GM12865 (cell line): ENCODE measurements at regions not wholly inside any gene's neighbourhood (a gene's known extent, or its start where the extent isn't known, plus 50 kb on each side); places are given as distances from the start of the nearest gene placed in this dataset.

ENCODE experiments used
- DNase-seq: peaks from one replicate; pipeline ENCODE4 v3.0.0; 2010; ENCODE audit warnings: low read depth
- H3K4me3 ChIP-seq: 2 replicates; pipeline ENCODE4 v1.5.1; 2011; ENCODE audit warnings: mild to moderate bottlenecking, low read depth, low read length, control low read depth
- CTCF ChIP-seq: IDR thresholded peaks from 2 replicates; pipeline ENCODE4 v1.5.1; 2011; ENCODE audit warnings: low read length, control low read depth, low read depth, inconsistent platforms; ENCODE audit not compliant: insufficient read depth; ENCODE audit errors: missing control alignments

- DNase-seq, result no peak
- H3K4me3 ChIP-seq, result no peak overlapping the region
- TF ChIP-seq CTCF, result no peak
Measured at GRCh38 chr20:55544638-55545037, 460.7 kb downstream of the CBLN4 start.

DNA sequence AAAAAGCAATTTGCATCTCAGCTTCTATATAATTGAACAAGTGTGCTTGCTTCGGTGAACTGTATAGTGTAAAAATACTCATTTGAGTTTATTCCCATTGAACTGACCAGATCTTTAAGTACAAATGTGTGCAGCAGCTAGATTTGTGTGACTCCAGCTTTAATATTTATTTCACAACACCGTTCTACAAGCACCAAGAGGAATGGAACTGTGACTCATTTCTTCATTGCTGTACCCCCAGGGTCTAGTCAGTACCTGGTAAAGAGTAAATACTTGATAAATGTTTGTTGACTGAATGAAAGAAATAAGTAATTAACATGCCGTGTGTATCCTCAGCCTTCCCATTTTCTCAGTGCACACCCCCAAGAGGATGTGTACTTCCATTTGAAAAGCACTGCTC lies 464.8 kb downstream of the CBLN4 start:
- H3K4me3 ChIP-seq, result no peak overlapping the region
- DNase-seq, result no peak
- TF ChIP-seq CTCF, result no peak

DNA sequence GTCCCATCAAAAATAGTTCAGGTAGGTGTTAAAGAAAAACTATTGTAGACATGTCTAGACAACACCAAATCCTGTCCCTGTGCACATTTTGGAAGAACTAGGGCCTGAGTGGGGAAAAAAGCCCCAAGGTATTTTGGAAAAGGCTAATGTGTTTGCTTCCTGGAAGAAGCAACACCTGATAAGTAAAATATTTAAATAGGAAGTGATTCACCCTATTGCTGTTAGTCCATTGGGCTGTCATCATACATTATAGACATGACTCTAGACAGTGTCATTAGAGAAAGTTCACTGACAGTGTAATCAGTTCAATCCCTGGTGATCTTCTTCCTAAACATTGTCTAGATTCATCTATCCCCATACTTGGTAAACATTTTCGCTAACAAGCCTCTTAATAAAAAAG lies 465.3 kb downstream of the CBLN4 start:
- no peak for DNase-seq
- TF ChIP-seq CTCF, result no peak
- H3K4me3 ChIP-seq, result no peak overlapping the region

- TF ChIP-seq CTCF, result no peak
- no peak overlapping the region for H3K4me3 ChIP-seq
- no peak for DNase-seq
Measured at GRCh38 chr20:55538261-55538908, 466.9 kb downstream of the CBLN4 start.

DNA sequence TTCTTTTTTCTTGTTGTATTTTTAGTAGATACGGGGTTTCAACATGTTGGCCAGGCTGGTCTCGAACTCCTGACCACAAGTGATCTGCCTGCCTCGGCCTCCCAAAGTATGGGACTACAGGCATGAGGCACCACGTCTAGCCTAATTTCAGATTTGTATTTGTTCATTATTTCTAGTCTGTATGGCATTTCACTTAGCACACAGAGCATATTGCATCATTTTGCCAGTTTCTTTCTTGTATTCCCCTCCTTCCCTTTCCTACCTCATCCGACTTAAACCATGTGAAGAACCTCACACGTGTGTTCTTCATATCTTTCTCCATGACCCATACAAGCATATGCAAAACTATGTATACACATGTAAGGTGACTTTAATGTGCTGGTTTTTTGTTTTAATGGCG lies 470.0 kb downstream of the CBLN4 start:
- TF ChIP-seq CTCF, result no peak
- DNase-seq, result no peak
- H3K4me3 ChIP-seq, result no peak overlapping the region

DNA sequence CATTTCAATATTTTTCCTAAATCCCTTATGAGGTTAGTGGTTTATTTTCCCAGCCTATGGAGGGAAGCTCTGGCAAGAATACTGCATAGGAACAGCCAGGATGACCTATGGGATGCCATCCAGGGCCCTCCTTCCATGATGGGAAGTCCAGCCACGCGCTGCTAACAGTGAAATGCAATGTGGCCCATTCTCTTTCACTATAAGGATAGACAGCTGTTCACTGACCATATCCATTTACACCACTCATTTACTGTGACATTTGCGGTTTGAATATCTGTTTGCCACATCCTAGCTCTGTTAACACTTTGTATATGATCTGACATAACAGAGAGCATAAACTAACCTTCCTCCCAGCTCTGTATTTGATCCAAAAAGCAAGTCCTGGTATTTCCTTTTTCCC lies 471.7 kb downstream of the CBLN4 start:
- no peak for TF ChIP-seq CTCF
- no peak for DNase-seq

GRCh38 chr20:55530763-55531162 lies 474.6 kb downstream of the CBLN4 start:
- no peak for TF ChIP-seq CTCF
- no peak for DNase-seq
- no peak overlapping the region for H3K4me3 ChIP-seq

More for the DNA sequence above, 471.7 kb downstream of the CBLN4 start:
- no peak overlapping the region for H3K4me3 ChIP-seq
